A673 (cell line): ENCODE measurements at regions not wholly inside any gene's neighbourhood (a gene's known extent, or its start where the extent isn't known, plus 50 kb on each side); places are given as distances from the start of the nearest gene placed in this dataset.
"Not testable (repeated sequence)": the region's sequence is repeated elsewhere in the genome, so short reads cannot be mapped to it uniquely, and the experiment has no call there.

Experiments used
- BruUV-seq: library from RNA; stranded (reverse); fragments of 400-500 nt; replicated peaks from 2 replicates; lab custom pipeline; 2021; lab: Mats Ljungman, UMichigan
- CTCF ChIA-PET: fragments of 300-600 bp; sonication (Branson Sonifier 250); formaldehyde crosslinking; loops from one replicate; lab custom pipeline; 2022; ENCODE audit warnings: antibody characterized with exemption; lab: Charles Lee
- POLR2A ChIA-PET: fragments of 300-600 bp; sonication (Branson Sonifier 250); formaldehyde crosslinking; loops from one replicate; lab custom pipeline; 2022; ENCODE audit warnings: antibody characterized with exemption; ENCODE audit not compliant: low non-redundant PET; lab: Charles Lee
- DNase-seq: peaks from one replicate; pipeline ENCODE4 v3.0.0-alpha.2; 2015; ENCODE audit warnings: low spot score
- H3K27ac ChIP-seq: fragments of 200-600 bp; sonication (generic); 2 replicates; pipeline ENCODE4 v1.5.1; 2016; ENCODE audit warnings: mixed run types, low read depth, mild to moderate bottlenecking, mixed read lengths, antibody characterized with exemption, low read length; ENCODE audit not compliant: poor library complexity, severe bottlenecking
- H3K27me3 ChIP-seq: fragments of 200-600 bp; sonication (generic); replicated peaks from 2 replicates; pipeline ENCODE4 v1.6.1; 2017; ENCODE audit warnings: mixed run types, low read depth, mild to moderate bottlenecking, mixed read lengths, antibody characterized with exemption, low read length; ENCODE audit not compliant: insufficient read depth, poor library complexity
- H3K36me3 ChIP-seq: fragments of 200-600 bp; sonication (generic); 2 replicates; pipeline ENCODE4 v1.6.1; 2016; ENCODE audit warnings: mixed run types, mild to moderate bottlenecking, mixed read lengths, antibody characterized with exemption, low read length; ENCODE audit not compliant: insufficient read depth, poor library complexity, severe bottlenecking
- H3K4me1 ChIP-seq: fragments of 200-600 bp; sonication (generic); 2 replicates; pipeline ENCODE4 v1.6.1; 2017; ENCODE audit warnings: mixed run types, mild to moderate bottlenecking, mixed read lengths, antibody characterized with exemption, low read length; ENCODE audit not compliant: insufficient read depth, poor library complexity, severe bottlenecking
- H3K4me3 ChIP-seq: fragments of 200-600 bp; sonication (generic); 2 replicates; pipeline ENCODE4 v1.5.1; 2016; ENCODE audit warnings: low read depth, mixed run types, mild to moderate bottlenecking, mixed read lengths, low read length; ENCODE audit not compliant: poor library complexity, severe bottlenecking
- H3K9me3 ChIP-seq: fragments of 200-600 bp; sonication (generic); 2 replicates; pipeline ENCODE4 v1.6.1; 2016; ENCODE audit warnings: mixed run types, low read depth, mild to moderate bottlenecking, mixed read lengths, antibody characterized with exemption, low read length; ENCODE audit not compliant: poor library complexity, severe bottlenecking
- intact Hi-C: fragments of 100-400 bp; cut with micrococcal nuclease; formaldehyde crosslinking; loops from one replicate; pipeline ENCODE4 v1.10.0; 2022; ENCODE audit not compliant: unreplicated experiment

- DNase-seq, H3K36me3 ChIP-seq, H3K9me3 ChIP-seq, intact Hi-C loops, POLR2A ChIA-PET, BruUV-seq, H3K4me3 ChIP-seq, H3K4me1 ChIP-seq, CTCF ChIA-PET, H3K27me3 ChIP-seq, H3K27ac ChIP-seq: not testable (repeated sequence)
Observed at GRCh38 chr15:24426286-24427054, 249.1 kb upstream of the NPAP1 start.

- H3K4me1 ChIP-seq, H3K27me3 ChIP-seq, H3K9me3 ChIP-seq, H3K36me3 ChIP-seq, CTCF ChIA-PET, H3K4me3 ChIP-seq, H3K27ac ChIP-seq, POLR2A ChIA-PET, DNase-seq, BruUV-seq, intact Hi-C loops: not testable (repeated sequence)
Observed at GRCh38 chr15:24427055-24427400, 248.5 kb upstream of the NPAP1 start.

- BruUV-seq, DNase-seq, H3K27ac ChIP-seq, CTCF ChIA-PET, H3K36me3 ChIP-seq, POLR2A ChIA-PET, H3K4me1 ChIP-seq, H3K9me3 ChIP-seq, H3K27me3 ChIP-seq, H3K4me3 ChIP-seq, intact Hi-C loops: not testable (repeated sequence)
Observed at GRCh38 chr15:24435075-24435820, 240.3 kb upstream of the NPAP1 start.

DNA sequence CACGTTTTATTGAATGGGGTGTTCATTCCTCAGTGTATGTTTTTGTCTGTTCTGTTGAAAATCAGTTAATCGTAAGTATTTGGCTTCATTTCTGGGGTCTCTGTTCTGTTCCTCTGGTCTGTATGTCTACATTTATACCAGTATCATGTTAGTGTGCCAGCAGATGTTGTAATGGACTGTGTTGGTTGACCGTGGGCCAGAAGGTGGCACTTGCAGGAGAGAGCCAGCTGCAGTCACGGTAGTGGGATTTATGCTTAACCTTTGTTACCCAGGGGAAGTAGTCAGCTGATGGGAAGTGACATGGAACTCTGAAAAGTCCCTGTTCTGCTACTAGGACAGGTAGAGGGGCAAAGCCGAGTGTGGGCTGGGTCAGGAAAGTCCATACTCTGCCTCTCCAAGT is 238.3 kb upstream of the NPAP1 start:
- BruUV-seq, H3K27ac ChIP-seq, DNase-seq, H3K9me3 ChIP-seq, H3K4me3 ChIP-seq, H3K36me3 ChIP-seq, H3K4me1 ChIP-seq, CTCF ChIA-PET, POLR2A ChIA-PET, intact Hi-C loops, H3K27me3 ChIP-seq: not testable (repeated sequence)

- CTCF ChIA-PET, H3K27me3 ChIP-seq, H3K9me3 ChIP-seq, H3K4me1 ChIP-seq, BruUV-seq, POLR2A ChIA-PET, H3K27ac ChIP-seq, H3K36me3 ChIP-seq, DNase-seq, intact Hi-C loops, H3K4me3 ChIP-seq: not testable (repeated sequence)
Observed at GRCh38 chr15:24437735-24438134, 237.8 kb upstream of the NPAP1 start.

GRCh38 chr15:24477107-24478025 is 198.2 kb upstream of the NPAP1 start:
- H3K4me3 ChIP-seq, POLR2A ChIA-PET, DNase-seq, H3K4me1 ChIP-seq, intact Hi-C loops, CTCF ChIA-PET, H3K36me3 ChIP-seq, H3K27ac ChIP-seq, BruUV-seq, H3K27me3 ChIP-seq, H3K9me3 ChIP-seq: not testable (repeated sequence)

GRCh38 chr15:24485885-24486567 is 189.5 kb upstream of the NPAP1 start:
- intact Hi-C loops, H3K4me3 ChIP-seq, DNase-seq, H3K4me1 ChIP-seq, POLR2A ChIA-PET, H3K36me3 ChIP-seq, H3K27ac ChIP-seq, CTCF ChIA-PET, H3K27me3 ChIP-seq, BruUV-seq, H3K9me3 ChIP-seq: not testable (repeated sequence)
